ENCODE measurements at regions not wholly inside any gene's neighbourhood (a gene's known extent, or its start where the extent isn't known, plus 50 kb on each side); places are given as distances from the start of the nearest gene placed in this dataset.

DNA sequence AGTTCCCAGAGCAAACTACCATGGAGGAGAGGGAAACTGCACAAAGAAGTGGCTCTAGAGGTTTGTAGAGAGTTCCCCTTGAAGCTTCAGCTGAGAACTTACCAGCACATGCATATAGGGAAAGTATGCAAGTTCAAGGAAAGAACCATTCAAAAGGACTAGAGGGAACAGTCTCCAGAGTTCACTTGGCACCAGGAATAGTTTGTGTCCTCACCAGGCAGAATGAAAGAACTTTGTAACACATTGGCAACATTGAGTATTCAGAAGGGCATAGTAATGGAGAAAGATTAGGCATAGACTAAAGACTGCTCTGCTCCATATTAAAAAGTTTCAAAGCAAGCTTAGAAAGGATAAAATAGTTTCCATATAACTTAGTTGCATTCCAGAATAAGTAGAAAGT is 155.4 kb upstream of the TOM1L1 start:
- TF ChIP-seq, protein P1, sequence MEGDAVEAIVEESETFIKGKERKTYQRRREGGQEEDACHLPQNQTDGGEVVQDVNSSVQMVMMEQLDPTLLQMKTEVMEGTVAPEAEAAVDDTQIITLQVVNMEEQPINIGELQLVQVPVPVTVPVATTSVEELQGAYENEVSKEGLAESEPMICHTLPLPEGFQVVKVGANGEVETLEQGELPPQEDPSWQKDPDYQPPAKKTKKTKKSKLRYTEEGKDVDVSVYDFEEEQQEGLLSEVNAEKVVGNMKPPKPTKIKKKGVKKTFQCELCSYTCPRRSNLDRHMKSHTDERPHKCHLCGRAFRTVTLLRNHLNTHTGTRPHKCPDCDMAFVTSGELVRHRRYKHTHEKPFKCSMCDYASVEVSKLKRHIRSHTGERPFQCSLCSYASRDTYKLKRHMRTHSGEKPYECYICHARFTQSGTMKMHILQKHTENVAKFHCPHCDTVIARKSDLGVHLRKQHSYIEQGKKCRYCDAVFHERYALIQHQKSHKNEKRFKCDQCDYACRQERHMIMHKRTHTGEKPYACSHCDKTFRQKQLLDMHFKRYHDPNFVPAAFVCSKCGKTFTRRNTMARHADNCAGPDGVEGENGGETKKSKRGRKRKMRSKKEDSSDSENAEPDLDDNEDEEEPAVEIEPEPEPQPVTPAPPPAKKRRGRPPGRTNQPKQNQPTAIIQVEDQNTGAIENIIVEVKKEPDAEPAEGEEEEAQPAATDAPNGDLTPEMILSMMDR (conservative IDR thresholded peaks at IDR 0.05; ENCODE audit: low read length), result no peak
- TF ChIP-seq EZH2phosphoT487 (IDR thresholded peaks at IDR 0.05; ENCODE audit: borderline replicate concordance), result no peak

All from Loucy (cell line).